Naive thymus-derived CD4-positive, alpha-beta T cell (primary cell): ENCODE measurements at regions not wholly inside any gene's neighbourhood (a gene's known extent, or its start where the extent isn't known, plus 50 kb on each side); places are given as distances from the start of the nearest gene placed in this dataset.
"Not testable (repeated sequence)": the region's sequence is repeated elsewhere in the genome, so short reads cannot be mapped to it uniquely, and the experiment has no call there.

Experiments
- ATAC-seq: fragments of 150-1000 bp; cut with Tn5 transposase; 2 replicates; pipeline ENCODE4 v1.10.0; 2021; ENCODE audit warnings: mild to moderate bottlenecking, moderate library complexity
- CTCF ChIA-PET: fragments of 350-600 bp; sonication (Branson Sonifier 250); formaldehyde crosslinking; loops from one replicate; lab custom pipeline; 2021; ENCODE audit warnings: antibody characterized with exemption; lab: Charles Lee
- POLR2A ChIA-PET: fragments of 350-600 bp; sonication (Branson Sonifier 250); formaldehyde crosslinking; loops from one replicate; lab custom pipeline; 2021; ENCODE audit warnings: antibody characterized with exemption, inconsistent platforms; lab: Charles Lee
- DNase-seq, 9 donors: peaks; one replicate each; pipeline versions ENCODE4 v3.0.0 to v3.0.0-alpha.2; 2020 to 2022; ENCODE audit warnings: mixed read lengths in 1 of 9
- H3K27ac ChIP-seq: one replicate; pipeline ENCODE4 v1.7.0; 2013; ENCODE audit warnings: mild to moderate bottlenecking, low read depth, low read length, moderate library complexity
- H3K27me3 ChIP-seq, 2 donors: one replicate each; pipeline ENCODE4 v1.7.0; 2013; ENCODE audit warnings: low read length in 2 of 2, mild to moderate bottlenecking in 2 of 2, moderate library complexity in 2 of 2; ENCODE audit not compliant: control insufficient read depth in 2 of 2, insufficient read depth in 2 of 2
- H3K36me3 ChIP-seq, 3 experiments: 1 replicate in 2 of 3; 2 replicates in 1 of 3; pipeline ENCODE4 v1.7.0; 2013; ENCODE audit warnings: low read length in 3 of 3, mild to moderate bottlenecking in 3 of 3, moderate library complexity in 1 of 3; ENCODE audit not compliant: insufficient read depth in 3 of 3, control insufficient read depth in 2 of 3
- H3K4me1 ChIP-seq, 2 donors: one replicate each; pipeline ENCODE4 v1.7.0; 2013; ENCODE audit warnings: low read length in 2 of 2, mild to moderate bottlenecking in 2 of 2, moderate library complexity in 1 of 2; ENCODE audit not compliant: control insufficient read depth in 2 of 2, insufficient read depth in 2 of 2
- H3K4me3 ChIP-seq: 2 replicates; pipeline ENCODE4 v1.7.0; 2013; ENCODE audit warnings: mild to moderate bottlenecking, low read length
- H3K9me3 ChIP-seq, 3 experiments: 1 replicate in 2 of 3; 2 replicates in 1 of 3; pipeline ENCODE4 v1.7.0; 2013; ENCODE audit warnings: low read length in 3 of 3; ENCODE audit not compliant: control insufficient read depth in 2 of 3
- H3K27ac Mint-ChIP-seq, 9 donors: one replicate each; pipeline ENCODE4 v1.8.0; 2020 to 2022; ENCODE audit warnings: mixed read lengths in 9 of 9, mild to moderate bottlenecking in 8 of 9, moderate library complexity in 5 of 9, inconsistent platforms in 2 of 9
- H3K27me3 Mint-ChIP-seq, 5 donors: one replicate each; pipeline ENCODE4 v1.8.0; 2021 to 2022; ENCODE audit warnings: mixed read lengths in 5 of 5, mild to moderate bottlenecking in 1 of 5
- H3K36me3 Mint-ChIP-seq, 5 donors: one replicate each; pipeline ENCODE4 v1.8.0; 2020 to 2022; ENCODE audit warnings: mixed read lengths in 5 of 5, mild to moderate bottlenecking in 3 of 5, inconsistent platforms in 1 of 5
- H3K4me1 Mint-ChIP-seq, 7 donors: one replicate each; pipeline ENCODE4 v1.8.0; 2020 to 2022; ENCODE audit warnings: mixed read lengths in 7 of 7, mild to moderate bottlenecking in 3 of 7, inconsistent platforms in 1 of 7
- H3K4me3 Mint-ChIP-seq, 10 donors: one replicate each; pipeline ENCODE4 v1.8.0; 2020 to 2022; ENCODE audit warnings: mild to moderate bottlenecking in 10 of 10, mixed read lengths in 10 of 10, moderate library complexity in 6 of 10, inconsistent platforms in 2 of 10
- H3K9me3 Mint-ChIP-seq, 11 donors: one replicate each; pipeline ENCODE4 v1.8.0; 2020 to 2022; ENCODE audit warnings: mixed read lengths in 11 of 11, mild to moderate bottlenecking in 4 of 11, inconsistent platforms in 1 of 11, moderate library complexity in 1 of 11
- intact Hi-C, 2 donors: fragments of 100-400 bp; cut with micrococcal nuclease; formaldehyde crosslinking; loops; one replicate each; pipeline ENCODE4 v1.15.1; 2023

DNA sequence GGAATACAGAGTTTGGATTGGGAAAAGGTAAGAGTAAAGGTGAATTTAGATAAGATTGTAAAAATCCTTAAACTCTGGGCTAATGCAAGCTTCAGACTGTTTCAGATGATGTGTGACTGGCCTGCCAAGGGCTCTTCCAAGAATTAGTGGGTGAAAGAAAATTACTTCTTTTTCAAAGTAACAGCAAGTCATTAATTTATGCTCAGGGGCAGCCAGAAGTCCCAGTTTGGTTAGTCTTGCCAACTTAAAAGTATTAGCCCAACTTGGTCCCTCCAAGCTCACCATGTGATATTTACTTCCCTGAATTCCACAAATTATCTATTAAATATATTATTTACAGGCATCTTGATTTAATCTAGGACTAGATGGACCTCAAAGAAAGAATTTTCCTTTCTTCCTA, 947.8 kb downstream of the NR2F1-AS1 start:
- peaks cover 0 to 34% (median 3%) of the 10 kb centered on the region in 11 donors for H3K9me3 Mint-ChIP-seq
- intact Hi-C loops: no loop called here
- POLR2A ChIA-PET: no interaction called here
- Histone ChIP-seq H3K36me3 (no peaks in the 10 kb centered on the region), H3K27ac (no peak overlapping the region), H3K4me1 (no peaks in the 10 kb centered on the region), H3K9me3 (no peaks in the 10 kb centered on the region), H3K4me3 (no peak overlapping the region), H3K27me3 (no peaks in the 10 kb centered on the region)
- ATAC-seq: no peak
- no peak overlapping the region for H3K27ac Mint-ChIP-seq
- no peak for DNase-seq
- no peak overlapping the region for H3K4me3 Mint-ChIP-seq
- no peaks in the 10 kb centered on the region for H3K36me3 Mint-ChIP-seq
- CTCF ChIA-PET: no interaction called here
- H3K27me3 Mint-ChIP-seq: no peaks in the 10 kb centered on the region
- H3K4me1 Mint-ChIP-seq: no peaks in the 10 kb centered on the region

DNA sequence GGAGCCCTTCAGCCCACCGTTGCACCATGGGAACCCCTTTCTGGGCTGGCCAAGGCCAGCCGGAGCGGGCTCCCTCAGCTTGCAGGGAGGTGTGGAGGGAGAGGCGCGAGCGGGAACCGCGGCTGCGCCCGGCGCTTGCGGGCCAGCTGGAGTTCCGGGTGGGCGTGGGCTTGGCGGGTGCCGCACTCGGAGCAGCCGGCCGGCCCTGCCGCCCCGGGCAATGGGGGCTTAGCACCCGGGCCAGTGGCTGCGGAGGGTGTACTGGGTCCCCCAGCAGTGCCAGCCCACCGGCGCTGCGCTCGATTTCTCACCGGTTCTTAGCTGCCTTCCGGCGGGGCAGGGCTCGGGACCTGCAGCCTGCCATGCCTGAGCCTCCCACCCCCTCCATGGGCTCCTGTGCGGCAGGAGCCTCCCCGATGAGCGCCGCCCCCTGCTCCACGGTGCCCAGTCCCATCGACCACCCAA, 949.8 kb downstream of the NR2F1-AS1 start:
- DNase-seq: peak in 1 of 9 donors; percentile 4

DNA sequence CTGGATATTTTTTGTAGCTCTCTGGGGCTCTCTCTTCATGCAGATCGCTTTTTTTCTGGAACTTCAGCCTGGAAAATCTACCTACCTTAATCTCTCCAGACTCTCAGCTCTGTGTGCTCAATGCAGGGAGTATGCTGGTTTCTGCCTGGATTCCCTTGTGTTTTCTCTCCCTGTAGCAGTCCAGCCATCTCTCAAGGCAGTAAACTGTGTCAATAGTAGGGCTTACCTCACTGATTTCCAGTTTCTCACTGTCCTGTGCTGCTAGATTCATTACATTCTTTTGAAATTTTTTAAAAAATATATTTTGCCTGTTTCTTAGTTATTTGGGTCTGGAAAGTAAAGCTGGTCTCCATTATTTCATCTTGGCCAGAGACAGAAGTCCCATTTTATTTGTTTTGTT, 951.4 kb downstream of the NR2F1-AS1 start:
- ChIA-PET CTCF (no interaction called here), POLR2A (no interaction called here)

More for the DNA sequence above, 949.8 kb downstream of the NR2F1-AS1 start:
- H3K4me3 ChIP-seq, H3K27ac ChIP-seq, H3K9me3 ChIP-seq, H3K4me1 Mint-ChIP-seq, H3K27me3 Mint-ChIP-seq, H3K27me3 ChIP-seq, H3K4me1 ChIP-seq, POLR2A ChIA-PET, intact Hi-C loops, ATAC-seq, CTCF ChIA-PET, H3K36me3 Mint-ChIP-seq, H3K4me3 Mint-ChIP-seq, H3K36me3 ChIP-seq, H3K27ac Mint-ChIP-seq: not testable (repeated sequence)
- H3K9me3 Mint-ChIP-seq: peaks cover 0 to 30% (median 3%) of the 10 kb centered on the region in 11 donors

DNA sequence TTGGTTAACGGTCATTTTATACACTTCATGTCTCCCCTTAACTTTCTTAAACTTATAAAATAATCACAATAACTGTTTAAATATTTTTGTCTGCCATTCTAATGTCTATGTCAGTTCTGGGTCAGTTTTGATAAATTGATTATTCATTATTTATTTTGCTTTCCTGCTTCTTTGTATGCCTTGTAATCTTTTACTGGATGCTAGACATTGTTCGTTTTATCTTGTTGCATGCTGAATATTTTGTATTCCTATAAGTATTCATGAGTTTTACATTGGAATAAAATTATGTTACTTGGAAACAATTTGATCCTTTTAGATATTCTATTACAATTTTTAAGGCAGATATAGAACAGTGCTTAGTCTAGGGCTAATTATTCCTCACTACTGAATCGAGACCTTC, 952.0 kb downstream of the NR2F1-AS1 start:
- no peak overlapping the region for H3K4me3 ChIP-seq
- H3K4me1 ChIP-seq: no peaks in the 10 kb centered on the region
- H3K27ac ChIP-seq: no peak overlapping the region
- Mint-ChIP-seq H3K36me3 (no peaks in the 10 kb centered on the region), H3K27ac (no peak overlapping the region), H3K4me1 (no peaks in the 10 kb centered on the region), H3K9me3 (peaks cover 0 to 25% (median 4%) of the 10 kb centered on the region in 11 donors), H3K27me3 (no peaks in the 10 kb centered on the region), H3K4me3 (no peak overlapping the region)
- intact Hi-C loops: no loop called here
- CTCF ChIA-PET: no interaction called here
- no peaks in the 10 kb centered on the region for H3K27me3 ChIP-seq
- no peak for DNase-seq
- no peaks in the 10 kb centered on the region for H3K9me3 ChIP-seq
- POLR2A ChIA-PET: no interaction called here
- H3K36me3 ChIP-seq: no peaks in the 10 kb centered on the region
- no peak for ATAC-seq

More for the DNA sequence above, 951.4 kb downstream of the NR2F1-AS1 start:
- no peak for ATAC-seq
- no peak overlapping the region for H3K4me3 ChIP-seq
- no peak for DNase-seq
- intact Hi-C loops: no loop called here
- peaks cover 0 to 30% (median 3%) of the 10 kb centered on the region in 11 donors for H3K9me3 Mint-ChIP-seq
- no peaks in the 10 kb centered on the region for H3K36me3 ChIP-seq
- no peaks in the 10 kb centered on the region for H3K36me3 Mint-ChIP-seq
- H3K9me3 ChIP-seq: no peaks in the 10 kb centered on the region
- no peaks in the 10 kb centered on the region for H3K27me3 Mint-ChIP-seq
- no peak overlapping the region for H3K4me3 Mint-ChIP-seq
- H3K4me1 Mint-ChIP-seq: no peaks in the 10 kb centered on the region
- no peak overlapping the region for H3K27ac ChIP-seq
- no peaks in the 10 kb centered on the region for H3K4me1 ChIP-seq
- H3K27me3 ChIP-seq: no peaks in the 10 kb centered on the region
- no peak overlapping the region for H3K27ac Mint-ChIP-seq

DNA sequence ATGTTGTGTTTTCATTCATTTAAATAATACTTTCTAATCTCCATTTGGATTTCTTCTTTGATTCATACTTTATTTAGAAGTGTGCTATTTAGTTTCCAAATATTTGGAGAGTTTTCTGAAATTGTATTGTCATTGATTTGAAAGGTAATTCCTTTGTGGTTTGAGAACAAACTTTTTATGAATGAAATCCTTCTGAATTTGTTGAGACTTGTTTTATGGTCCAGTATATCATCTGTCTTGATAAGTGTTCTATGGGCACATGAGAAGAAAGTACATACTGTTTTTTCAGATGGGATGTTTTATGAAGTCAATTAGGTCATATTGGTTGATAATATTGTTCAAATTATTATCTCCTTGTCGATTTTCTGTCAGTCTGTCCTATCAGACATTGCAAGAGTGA, 953.8 kb downstream of the NR2F1-AS1 start:
- Histone ChIP-seq H3K27me3 (no peaks in the 10 kb centered on the region), H3K27ac (no peak overlapping the region), H3K36me3 (no peaks in the 10 kb centered on the region), H3K4me1 (no peaks in the 10 kb centered on the region), H3K9me3 (no peaks in the 10 kb centered on the region), H3K4me3 (no peak overlapping the region)
- POLR2A ChIA-PET: no interaction called here
- intact Hi-C loops: no loop called here
- no peak overlapping the region for H3K27ac Mint-ChIP-seq
- H3K27me3 Mint-ChIP-seq: no peaks in the 10 kb centered on the region
- CTCF ChIA-PET: no interaction called here
- no peaks in the 10 kb centered on the region for H3K4me1 Mint-ChIP-seq
- H3K4me3 Mint-ChIP-seq: no peak overlapping the region
- peaks cover 0 to 19% (median 3%) of the 10 kb centered on the region in 11 donors for H3K9me3 Mint-ChIP-seq
- ATAC-seq (no peak), DNase-seq (no peak)
- no peaks in the 10 kb centered on the region for H3K36me3 Mint-ChIP-seq

DNA sequence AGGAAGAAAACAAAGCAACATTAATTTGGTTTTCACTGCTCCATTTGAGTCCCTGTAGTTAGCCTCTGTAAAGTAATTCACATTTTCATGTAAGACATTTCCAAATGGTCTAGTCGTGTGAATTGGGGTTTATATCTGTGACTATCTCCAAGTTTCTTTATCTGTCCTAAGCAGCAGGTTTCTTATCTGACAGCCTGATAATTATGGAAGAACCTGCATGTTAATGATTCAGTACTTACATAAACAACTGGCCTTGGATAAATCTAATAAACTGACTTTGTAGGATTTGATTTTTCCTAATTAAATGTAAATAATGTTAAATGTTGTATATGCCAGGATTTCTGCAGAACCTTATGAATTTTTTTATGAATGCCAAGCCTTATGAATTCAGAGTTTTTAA, 964.9 kb downstream of the NR2F1-AS1 start:
- H3K36me3 Mint-ChIP-seq: no peaks in the 10 kb centered on the region

DNA sequence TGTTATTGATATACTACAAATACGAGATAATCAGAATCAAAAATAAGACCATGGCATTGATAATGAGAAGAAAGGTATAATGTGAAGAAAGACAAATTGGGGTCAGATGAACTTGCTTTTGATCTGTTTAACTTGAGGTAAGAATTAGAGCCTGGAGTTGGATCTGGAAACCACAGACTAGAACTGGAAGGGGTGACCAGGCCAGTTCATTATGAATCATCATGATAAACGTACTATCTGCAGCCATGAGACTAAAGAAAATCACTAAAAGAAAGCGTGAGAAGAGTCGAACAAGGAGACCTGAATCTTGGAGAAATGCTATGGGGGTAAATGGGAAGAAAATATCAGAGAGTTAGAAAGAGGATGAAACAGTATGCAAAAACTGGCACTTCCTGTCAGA, 967.5 kb downstream of the NR2F1-AS1 start:
- no peaks in the 10 kb centered on the region for H3K27me3 Mint-ChIP-seq
- intact Hi-C loops: no loop called here
- no peaks in the 10 kb centered on the region for H3K9me3 ChIP-seq
- peaks cover 0 to 5% (median 0%) of the 10 kb centered on the region in 11 donors for H3K9me3 Mint-ChIP-seq
- no peak for DNase-seq
- ATAC-seq: no peak
- ChIA-PET POLR2A (no interaction called here), CTCF (no interaction called here)
- no peak overlapping the region for H3K4me3 Mint-ChIP-seq
- no peaks in the 10 kb centered on the region for H3K36me3 ChIP-seq
- H3K27ac ChIP-seq: no peak overlapping the region
- H3K4me1 Mint-ChIP-seq: no peaks in the 10 kb centered on the region
- no peaks in the 10 kb centered on the region for H3K27me3 ChIP-seq
- no peak overlapping the region for H3K27ac Mint-ChIP-seq
- H3K36me3 Mint-ChIP-seq: no peaks in the 10 kb centered on the region
- no peak overlapping the region for H3K4me3 ChIP-seq
- H3K4me1 ChIP-seq: no peaks in the 10 kb centered on the region

More for the DNA sequence above, 964.9 kb downstream of the NR2F1-AS1 start:
- no peaks in the 10 kb centered on the region for H3K36me3 ChIP-seq
- no peak for ATAC-seq
- H3K9me3 Mint-ChIP-seq: peaks cover 0 to 17% (median 4%) of the 10 kb centered on the region in 11 donors
- no peaks in the 10 kb centered on the region for H3K27me3 ChIP-seq
- intact Hi-C loops: no loop called here
- no peaks in the 10 kb centered on the region for H3K4me1 ChIP-seq
- H3K4me1 Mint-ChIP-seq: no peaks in the 10 kb centered on the region
- H3K4me3 ChIP-seq: no peak overlapping the region
- no peaks in the 10 kb centered on the region for H3K27me3 Mint-ChIP-seq
- H3K27ac Mint-ChIP-seq: no peak overlapping the region
- ChIA-PET CTCF (no interaction called here), POLR2A (no interaction called here)
- H3K27ac ChIP-seq: no peak overlapping the region
- DNase-seq: no peak
- no peak overlapping the region for H3K4me3 Mint-ChIP-seq
- no peaks in the 10 kb centered on the region for H3K9me3 ChIP-seq
